HFF-Myc (cell line): ENCODE measurements at regions not wholly inside any gene's neighbourhood (a gene's known extent, or its start where the extent isn't known, plus 50 kb on each side); places are given as distances from the start of the nearest gene placed in this dataset.

Experiments used
- DNase-seq: peaks from one replicate; pipeline ENCODE4 v3.0.0-alpha.2; 2011; ENCODE audit warnings: low read depth; ENCODE audit errors: extremely low read depth
- H3K4me3 ChIP-seq: replicated peaks from 2 replicates; pipeline ENCODE4 v1.5.1; 2011; ENCODE audit warnings: low read depth, mild to moderate bottlenecking, control low read depth, low read length
- TF ChIP-seq, protein P1 (sequence below): IDR thresholded peaks from 2 replicates; pipeline ENCODE4 v1.5.1; 2012; ENCODE audit warnings: mild to moderate bottlenecking, low read depth, low read length, control low read depth; ENCODE audit errors: missing control alignments

GRCh38 chr6:1463751-1464426 is 74.5 kb downstream of the FOXF2 start:
- TF ChIP-seq, protein P1, sequence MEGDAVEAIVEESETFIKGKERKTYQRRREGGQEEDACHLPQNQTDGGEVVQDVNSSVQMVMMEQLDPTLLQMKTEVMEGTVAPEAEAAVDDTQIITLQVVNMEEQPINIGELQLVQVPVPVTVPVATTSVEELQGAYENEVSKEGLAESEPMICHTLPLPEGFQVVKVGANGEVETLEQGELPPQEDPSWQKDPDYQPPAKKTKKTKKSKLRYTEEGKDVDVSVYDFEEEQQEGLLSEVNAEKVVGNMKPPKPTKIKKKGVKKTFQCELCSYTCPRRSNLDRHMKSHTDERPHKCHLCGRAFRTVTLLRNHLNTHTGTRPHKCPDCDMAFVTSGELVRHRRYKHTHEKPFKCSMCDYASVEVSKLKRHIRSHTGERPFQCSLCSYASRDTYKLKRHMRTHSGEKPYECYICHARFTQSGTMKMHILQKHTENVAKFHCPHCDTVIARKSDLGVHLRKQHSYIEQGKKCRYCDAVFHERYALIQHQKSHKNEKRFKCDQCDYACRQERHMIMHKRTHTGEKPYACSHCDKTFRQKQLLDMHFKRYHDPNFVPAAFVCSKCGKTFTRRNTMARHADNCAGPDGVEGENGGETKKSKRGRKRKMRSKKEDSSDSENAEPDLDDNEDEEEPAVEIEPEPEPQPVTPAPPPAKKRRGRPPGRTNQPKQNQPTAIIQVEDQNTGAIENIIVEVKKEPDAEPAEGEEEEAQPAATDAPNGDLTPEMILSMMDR: no peak
- no peak for DNase-seq
- no peak overlapping the region for H3K4me3 ChIP-seq

DNA sequence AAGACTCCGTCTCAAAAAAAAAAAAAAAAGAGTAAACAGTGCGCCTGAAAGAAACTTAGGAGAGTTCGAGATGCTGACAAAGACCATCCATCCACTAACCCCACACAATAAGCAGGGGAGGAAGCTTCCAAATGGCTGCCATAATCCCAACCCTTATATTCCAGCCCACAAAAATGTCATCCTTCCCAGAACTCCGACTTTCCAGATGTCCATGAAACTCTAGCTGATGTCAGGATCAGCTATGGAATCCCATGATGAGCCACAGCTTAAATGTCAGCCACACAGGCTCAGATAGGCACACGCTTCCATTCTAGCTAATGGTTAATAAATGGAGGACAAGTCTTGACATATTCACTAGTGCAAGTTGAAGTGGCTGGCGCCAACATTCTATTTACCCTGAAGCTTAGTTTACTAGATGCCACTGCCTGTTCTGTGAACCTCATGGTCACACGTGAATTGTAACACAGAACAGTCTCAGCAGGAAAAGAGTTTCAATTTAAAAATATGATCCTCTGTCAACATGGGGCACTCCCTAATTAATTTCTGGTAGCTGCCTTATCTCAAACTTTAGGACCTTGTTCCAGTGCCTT is 75.5 kb downstream of the FOXF2 start:
- H3K4me3 ChIP-seq: no peak overlapping the region
- peak; percentile 6 for DNase-seq
- TF ChIP-seq, protein P1: no peak

DNA sequence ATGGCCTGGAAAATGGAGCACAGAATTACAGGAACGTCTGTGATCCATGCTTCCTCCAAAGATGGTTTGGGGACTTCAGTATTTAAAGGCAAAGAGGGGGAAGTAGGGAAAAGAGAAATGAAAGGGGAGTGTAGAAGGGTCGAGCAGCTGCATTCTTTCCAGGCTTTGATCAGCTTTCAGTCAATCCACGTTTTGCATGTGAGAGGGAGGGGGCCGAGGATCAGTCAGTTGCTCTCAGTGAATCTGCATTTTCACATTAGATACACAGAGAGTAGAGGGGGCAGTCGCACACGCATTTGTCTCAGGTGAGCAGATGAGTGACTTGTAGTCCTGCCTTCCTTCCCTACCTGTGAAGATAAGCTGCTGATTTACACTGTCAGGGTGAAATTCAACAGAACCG is 78.8 kb downstream of the FOXF2 start:
- DNase-seq: no peak
- TF ChIP-seq, protein P1: no peak
- H3K4me3 ChIP-seq: no peak overlapping the region

- DNase-seq: no peak
- TF ChIP-seq, protein P1: no peak
- H3K4me3 ChIP-seq: no peak overlapping the region
Observed at GRCh38 chr6:1470040-1470439, 80.7 kb downstream of the FOXF2 start.

DNA sequence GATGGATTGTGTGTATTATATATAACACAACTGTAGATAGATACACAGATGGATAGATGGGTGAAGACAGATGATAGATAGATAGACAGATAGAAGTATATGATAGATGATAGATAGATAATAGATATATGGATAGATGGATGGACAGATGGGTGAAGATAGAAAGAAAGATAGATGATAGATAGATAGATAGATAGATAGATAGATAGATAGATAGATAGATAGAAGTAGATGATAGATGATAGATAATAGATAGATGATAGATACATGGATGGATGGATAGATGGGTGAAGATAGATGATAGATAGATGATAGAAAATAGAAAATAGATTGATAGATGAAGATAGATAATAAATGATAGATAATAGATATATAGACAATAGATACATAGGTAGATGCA is 83.3 kb downstream of the FOXF2 start:
- no peak for DNase-seq
- H3K4me3 ChIP-seq: no peak overlapping the region
- TF ChIP-seq, protein P1: no peak

GRCh38 chr6:1473166-1473565 is 83.8 kb downstream of the FOXF2 start:
- H3K4me3 ChIP-seq: no peak overlapping the region
- TF ChIP-seq, protein P1: no peak
- no peak for DNase-seq
